Progenitor cell of endocrine pancreas (in vitro differentiated cells): ENCODE measurements at regions not wholly inside any gene's neighbourhood (a gene's known extent, or its start where the extent isn't known, plus 50 kb on each side); places are given as distances from the start of the nearest gene placed in this dataset.
A peak's percentile ranks its signal among the peaks of the same experiment; 100 is the strongest.

Source experiments
- DNase-seq: peaks from one replicate; pipeline ENCODE4 v3.0.0; 2021; ENCODE audit warnings: low spot score; ENCODE audit not compliant: unreplicated experiment
- H3K27ac Mint-ChIP-seq: 2 replicates; pipeline ENCODE4 v1.8.0; 2021; ENCODE audit warnings: mild to moderate bottlenecking, moderate library complexity, mixed read lengths
- H3K27me3 Mint-ChIP-seq: 2 replicates; pipeline ENCODE4 v1.8.0; 2021; ENCODE audit warnings: mixed read lengths
- H3K36me3 Mint-ChIP-seq: 2 replicates; pipeline ENCODE4 v1.8.0; 2022; ENCODE audit warnings: mixed read lengths; ENCODE audit not compliant: insufficient read depth
- H3K4me1 Mint-ChIP-seq: 2 replicates; pipeline ENCODE4 v1.8.0; 2021; ENCODE audit warnings: low read depth, mixed read lengths
- H3K4me3 Mint-ChIP-seq: 2 replicates; pipeline ENCODE4 v1.8.0; 2021; ENCODE audit warnings: low read depth, mild to moderate bottlenecking, moderate library complexity, mixed read lengths
- H3K9me3 Mint-ChIP-seq: 2 replicates; pipeline ENCODE4 v1.8.0; 2021; ENCODE audit warnings: low read depth, mixed read lengths
- TF ChIP-seq, protein P1 (sequence below): fragments of 200-600 bp; sonication (generic); IDR thresholded peaks from one replicate; pipeline ENCODE4 v1.5.0; 2021; ENCODE audit warnings: antibody characterized with exemption, mild to moderate bottlenecking; ENCODE audit not compliant: unreplicated experiment

GRCh38 chr1:19591482-19592091 is 52.5 kb upstream of the NBL1 start:
- no peak for DNase-seq
- no peak overlapping the region for H3K4me3 Mint-ChIP-seq
- H3K9me3 Mint-ChIP-seq, result no peaks in the 10 kb centered on the region
- no peak overlapping the region for H3K27ac Mint-ChIP-seq
- H3K36me3 Mint-ChIP-seq, result no peaks in the 10 kb centered on the region
- H3K27me3 Mint-ChIP-seq, result peaks cover 7% of the 10 kb centered on the region
- peaks cover 6% of the 10 kb centered on the region for H3K4me1 Mint-ChIP-seq
- TF ChIP-seq, protein P1, sequence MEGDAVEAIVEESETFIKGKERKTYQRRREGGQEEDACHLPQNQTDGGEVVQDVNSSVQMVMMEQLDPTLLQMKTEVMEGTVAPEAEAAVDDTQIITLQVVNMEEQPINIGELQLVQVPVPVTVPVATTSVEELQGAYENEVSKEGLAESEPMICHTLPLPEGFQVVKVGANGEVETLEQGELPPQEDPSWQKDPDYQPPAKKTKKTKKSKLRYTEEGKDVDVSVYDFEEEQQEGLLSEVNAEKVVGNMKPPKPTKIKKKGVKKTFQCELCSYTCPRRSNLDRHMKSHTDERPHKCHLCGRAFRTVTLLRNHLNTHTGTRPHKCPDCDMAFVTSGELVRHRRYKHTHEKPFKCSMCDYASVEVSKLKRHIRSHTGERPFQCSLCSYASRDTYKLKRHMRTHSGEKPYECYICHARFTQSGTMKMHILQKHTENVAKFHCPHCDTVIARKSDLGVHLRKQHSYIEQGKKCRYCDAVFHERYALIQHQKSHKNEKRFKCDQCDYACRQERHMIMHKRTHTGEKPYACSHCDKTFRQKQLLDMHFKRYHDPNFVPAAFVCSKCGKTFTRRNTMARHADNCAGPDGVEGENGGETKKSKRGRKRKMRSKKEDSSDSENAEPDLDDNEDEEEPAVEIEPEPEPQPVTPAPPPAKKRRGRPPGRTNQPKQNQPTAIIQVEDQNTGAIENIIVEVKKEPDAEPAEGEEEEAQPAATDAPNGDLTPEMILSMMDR, result no peak

GRCh38 chr1:19585507-19585906 is 58.6 kb upstream of the NBL1 start:
- no peak for DNase-seq
- TF ChIP-seq, protein P1, result no peak
- H3K36me3 Mint-ChIP-seq, result no peaks in the 10 kb centered on the region

DNA sequence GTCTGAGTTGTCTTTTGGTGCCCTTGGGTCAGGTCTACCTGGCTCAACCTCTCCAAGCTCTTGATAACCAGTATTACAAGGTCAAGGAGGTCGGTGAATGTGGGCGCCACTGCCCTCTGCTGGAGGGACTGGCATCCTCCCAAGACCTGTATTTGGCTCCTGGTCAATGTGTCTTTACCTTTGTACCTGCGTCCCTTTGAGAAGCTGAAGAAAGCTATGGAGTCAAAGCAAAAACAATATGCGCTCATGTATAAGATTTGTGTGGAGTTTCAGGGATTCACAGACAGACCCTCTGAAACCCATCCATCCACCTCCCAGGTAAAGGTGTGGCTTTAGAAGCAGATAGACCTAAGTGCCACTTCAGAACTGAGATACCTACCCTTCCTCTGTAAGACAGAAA is 61.8 kb upstream of the NBL1 start:
- DNase-seq, result peak; percentile 35

More at GRCh38 chr1:19585507-19585906, 58.6 kb upstream of the NBL1 start:
- Mint-ChIP-seq H3K27ac (no peak overlapping the region), H3K9me3 (no peaks in the 10 kb centered on the region), H3K4me1 (no peaks in the 10 kb centered on the region), H3K27me3 (peaks cover 6% of the 10 kb centered on the region), H3K4me3 (no peak overlapping the region)

GRCh38 chr1:19581381-19581780 is 62.7 kb upstream of the NBL1 start:
- no peak overlapping the region for H3K27ac Mint-ChIP-seq

More for the DNA sequence above, 61.8 kb upstream of the NBL1 start:
- Mint-ChIP-seq H3K4me1 (peaks cover 2% of the 10 kb centered on the region), H3K27ac (no peak overlapping the region), H3K36me3 (no peaks in the 10 kb centered on the region), H3K27me3 (peaks cover 5% of the 10 kb centered on the region), H3K9me3 (no peaks in the 10 kb centered on the region), H3K4me3 (no peak overlapping the region)
- TF ChIP-seq, protein P1, result peak; percentile 67

GRCh38 chr1:19577561-19577960 is 66.5 kb upstream of the NBL1 start:
- Mint-ChIP-seq H3K27ac (no peak overlapping the region), H3K4me1 (peaks cover 5% of the 10 kb centered on the region), H3K36me3 (no peaks in the 10 kb centered on the region), H3K27me3 (peaks cover 9% of the 10 kb centered on the region), H3K9me3 (no peaks in the 10 kb centered on the region), H3K4me3 (no peak overlapping the region)
- TF ChIP-seq, protein P1, result no peak
- DNase-seq, result no peak

More at GRCh38 chr1:19581381-19581780, 62.7 kb upstream of the NBL1 start:
- DNase-seq, result no peak
- Mint-ChIP-seq H3K4me1 (peaks cover 2% of the 10 kb centered on the region), H3K4me3 (no peak overlapping the region), H3K9me3 (no peaks in the 10 kb centered on the region), H3K36me3 (no peaks in the 10 kb centered on the region), H3K27me3 (peaks cover 9% of the 10 kb centered on the region)
- TF ChIP-seq, protein P1, result no peak
